ENCODE measurements at regions not wholly inside any gene's neighbourhood (a gene's known extent, or its start where the extent isn't known, plus 50 kb on each side); places are given as distances from the start of the nearest gene placed in this dataset.

DNA sequence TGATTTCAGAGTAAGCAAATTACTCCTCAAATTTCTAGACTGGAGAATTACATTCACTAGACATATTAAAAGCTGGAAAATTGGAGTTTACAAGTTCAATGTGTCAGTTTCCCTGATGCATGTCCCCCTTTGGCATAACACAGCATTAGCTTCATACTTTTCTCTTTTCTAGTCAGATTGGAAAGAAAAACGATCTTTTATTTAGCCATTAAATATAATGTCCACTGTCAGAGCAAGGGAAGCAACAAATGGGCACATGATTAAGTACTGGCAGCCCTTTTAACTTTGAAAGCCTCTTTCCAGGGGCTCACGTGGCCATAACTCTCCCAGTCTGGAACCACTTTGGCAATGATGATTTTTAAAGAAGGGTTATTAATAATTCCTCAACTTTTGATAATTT, 203.3 kb downstream of the KCNN2 start:
- Histone ChIP-seq H2AFZ (replicated peaks) (no peak overlapping the region), H4K20me1 (ENCODE audit: low read depth) (no peaks in the 10 kb centered on the region), H3K27ac (no peak overlapping the region), H3K79me2 (ENCODE audit: low read depth) (no peaks in the 10 kb centered on the region), H3K9ac (no peak overlapping the region), H3K4me1 (no peaks in the 10 kb centered on the region), H3K4me3 (no peak overlapping the region), H3K27me3 (no peaks in the 10 kb centered on the region), H3K9me3 (ENCODE audit: low read depth) (no peaks in the 10 kb centered on the region), H3F3A (ENCODE audit: low read depth) (no peaks in the 10 kb centered on the region), H3K36me3 (no peaks in the 10 kb centered on the region), H3K4me2 (no peak overlapping the region)
- Mint-ChIP-seq H3K27me3 (ENCODE audit: insufficient read depth, low read depth) (peaks cover 3% of the 10 kb centered on the region), H3K4me1 (no peaks in the 10 kb centered on the region), H3K9me3 (no peaks in the 10 kb centered on the region), H3K4me3 (no peak overlapping the region), H3K27ac (no peak overlapping the region), H3K36me3 (no peaks in the 10 kb centered on the region)
- TF ChIP-seq EZH2phosphoT487 (IDR thresholded peaks at IDR 0.05), result no peak
- TF ChIP-seq, protein P1, sequence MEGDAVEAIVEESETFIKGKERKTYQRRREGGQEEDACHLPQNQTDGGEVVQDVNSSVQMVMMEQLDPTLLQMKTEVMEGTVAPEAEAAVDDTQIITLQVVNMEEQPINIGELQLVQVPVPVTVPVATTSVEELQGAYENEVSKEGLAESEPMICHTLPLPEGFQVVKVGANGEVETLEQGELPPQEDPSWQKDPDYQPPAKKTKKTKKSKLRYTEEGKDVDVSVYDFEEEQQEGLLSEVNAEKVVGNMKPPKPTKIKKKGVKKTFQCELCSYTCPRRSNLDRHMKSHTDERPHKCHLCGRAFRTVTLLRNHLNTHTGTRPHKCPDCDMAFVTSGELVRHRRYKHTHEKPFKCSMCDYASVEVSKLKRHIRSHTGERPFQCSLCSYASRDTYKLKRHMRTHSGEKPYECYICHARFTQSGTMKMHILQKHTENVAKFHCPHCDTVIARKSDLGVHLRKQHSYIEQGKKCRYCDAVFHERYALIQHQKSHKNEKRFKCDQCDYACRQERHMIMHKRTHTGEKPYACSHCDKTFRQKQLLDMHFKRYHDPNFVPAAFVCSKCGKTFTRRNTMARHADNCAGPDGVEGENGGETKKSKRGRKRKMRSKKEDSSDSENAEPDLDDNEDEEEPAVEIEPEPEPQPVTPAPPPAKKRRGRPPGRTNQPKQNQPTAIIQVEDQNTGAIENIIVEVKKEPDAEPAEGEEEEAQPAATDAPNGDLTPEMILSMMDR (IDR thresholded peaks at IDR 0.05), result no peak
- TF ChIP-seq EZH2 (IDR thresholded peaks at IDR 0.05), result no peak
- no peak for DNase-seq (ENCODE audit: low spot score)

DNA sequence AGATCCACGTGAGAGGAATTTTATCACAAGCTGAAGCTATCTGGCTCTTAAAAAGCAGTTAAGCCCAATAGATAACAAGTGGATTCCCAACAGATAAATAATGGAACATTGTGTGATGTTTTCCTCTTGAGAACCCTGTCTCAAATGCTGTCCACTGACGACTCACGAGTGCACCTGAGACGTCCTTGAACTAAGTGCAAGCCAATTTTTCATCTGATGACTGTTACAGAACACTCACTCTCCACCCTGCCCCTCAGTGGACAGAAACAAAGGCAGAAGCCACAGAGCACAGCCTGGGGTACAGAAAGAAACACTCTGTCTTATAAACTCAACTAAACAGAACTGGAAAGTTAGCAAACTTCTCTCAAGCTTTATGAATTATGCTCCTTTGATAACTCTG, 199.5 kb downstream of the KCNN2 start:
- Histone ChIP-seq H3K4me1 (no peaks in the 10 kb centered on the region), H3F3A (ENCODE audit: low read depth) (no peaks in the 10 kb centered on the region), H3K9me3 (ENCODE audit: low read depth) (no peaks in the 10 kb centered on the region), H3K4me3 (no peak overlapping the region), H3K36me3 (no peaks in the 10 kb centered on the region), H3K27me3 (no peaks in the 10 kb centered on the region), H4K20me1 (ENCODE audit: low read depth) (no peaks in the 10 kb centered on the region), H3K4me2 (no peak overlapping the region), H3K27ac (no peak overlapping the region), H3K9ac (no peak overlapping the region), H3K79me2 (ENCODE audit: low read depth) (no peaks in the 10 kb centered on the region), H2AFZ (replicated peaks) (no peak overlapping the region)
- Mint-ChIP-seq H3K27me3 (ENCODE audit: insufficient read depth, low read depth) (no peaks in the 10 kb centered on the region), H3K9me3 (no peaks in the 10 kb centered on the region), H3K4me3 (no peak overlapping the region), H3K27ac (no peak overlapping the region), H3K36me3 (no peaks in the 10 kb centered on the region), H3K4me1 (no peaks in the 10 kb centered on the region)
- DNase-seq (ENCODE audit: low spot score), result no peak
- TF ChIP-seq EZH2 (IDR thresholded peaks at IDR 0.05), result no peak
- TF ChIP-seq EZH2phosphoT487 (IDR thresholded peaks at IDR 0.05), result no peak
- TF ChIP-seq, protein P1 (IDR thresholded peaks at IDR 0.05), result no peak
